Osteocyte (in vitro differentiated cells): ENCODE measurements at regions not wholly inside any gene's neighbourhood (a gene's known extent, or its start where the extent isn't known, plus 50 kb on each side); places are given as distances from the start of the nearest gene placed in this dataset.

ENCODE experiments used
- DNase-seq: peaks from one replicate; pipeline ENCODE4 v3.0.0; 2021; ENCODE audit warnings: mixed read lengths; ENCODE audit not compliant: unreplicated experiment; ENCODE audit errors: extremely low spot score
- H3K27ac Mint-ChIP-seq: one replicate; pipeline ENCODE4 v1.8.0; 2021; ENCODE audit warnings: mild to moderate bottlenecking, mixed read lengths; ENCODE audit not compliant: unreplicated experiment
- H3K27me3 Mint-ChIP-seq: one replicate; pipeline ENCODE4 v1.8.0; 2021; ENCODE audit warnings: mixed read lengths; ENCODE audit not compliant: unreplicated experiment
- H3K36me3 Mint-ChIP-seq: one replicate; pipeline ENCODE4 v1.8.0; 2021; ENCODE audit warnings: mixed read lengths; ENCODE audit not compliant: unreplicated experiment
- H3K4me1 Mint-ChIP-seq: one replicate; pipeline ENCODE4 v1.8.0; 2021; ENCODE audit warnings: mixed read lengths; ENCODE audit not compliant: unreplicated experiment
- H3K4me3 Mint-ChIP-seq: one replicate; pipeline ENCODE4 v1.8.0; 2021; ENCODE audit warnings: mild to moderate bottlenecking, moderate library complexity, mixed read lengths; ENCODE audit not compliant: unreplicated experiment
- H3K9me3 Mint-ChIP-seq: one replicate; pipeline ENCODE4 v1.8.0; 2021; ENCODE audit warnings: mixed read lengths; ENCODE audit not compliant: unreplicated experiment
- CTCF ChIP-seq: fragments of 200-600 bp; sonication (generic); IDR thresholded peaks from 2 replicates; pipeline ENCODE4 v1.5.0; 2021; ENCODE audit warnings: antibody characterized with exemption, mild to moderate bottlenecking, moderate library complexity

GRCh38 chr15:53171571-53171970, 381.4 kb upstream of the ONECUT1 start:
- H3K27me3 Mint-ChIP-seq = no peaks in the 10 kb centered on the region
- no peak overlapping the region for H3K27ac Mint-ChIP-seq

GRCh38 chr15:53166684-53167201, 376.6 kb upstream of the ONECUT1 start:
- no peak overlapping the region for H3K4me3 Mint-ChIP-seq
- no peaks in the 10 kb centered on the region for H3K27me3 Mint-ChIP-seq
- H3K27ac Mint-ChIP-seq = no peak overlapping the region
- no peak for TF ChIP-seq CTCF
- DNase-seq = no peak
- H3K36me3 Mint-ChIP-seq = no peaks in the 10 kb centered on the region
- no peaks in the 10 kb centered on the region for H3K9me3 Mint-ChIP-seq
- no peaks in the 10 kb centered on the region for H3K4me1 Mint-ChIP-seq

More at GRCh38 chr15:53171571-53171970, 381.4 kb upstream of the ONECUT1 start:
- no peak for TF ChIP-seq CTCF
- Mint-ChIP-seq H3K4me3 (no peak overlapping the region), H3K4me1 (no peaks in the 10 kb centered on the region), H3K36me3 (no peaks in the 10 kb centered on the region), H3K9me3 (no peaks in the 10 kb centered on the region)
- no peak for DNase-seq

DNA sequence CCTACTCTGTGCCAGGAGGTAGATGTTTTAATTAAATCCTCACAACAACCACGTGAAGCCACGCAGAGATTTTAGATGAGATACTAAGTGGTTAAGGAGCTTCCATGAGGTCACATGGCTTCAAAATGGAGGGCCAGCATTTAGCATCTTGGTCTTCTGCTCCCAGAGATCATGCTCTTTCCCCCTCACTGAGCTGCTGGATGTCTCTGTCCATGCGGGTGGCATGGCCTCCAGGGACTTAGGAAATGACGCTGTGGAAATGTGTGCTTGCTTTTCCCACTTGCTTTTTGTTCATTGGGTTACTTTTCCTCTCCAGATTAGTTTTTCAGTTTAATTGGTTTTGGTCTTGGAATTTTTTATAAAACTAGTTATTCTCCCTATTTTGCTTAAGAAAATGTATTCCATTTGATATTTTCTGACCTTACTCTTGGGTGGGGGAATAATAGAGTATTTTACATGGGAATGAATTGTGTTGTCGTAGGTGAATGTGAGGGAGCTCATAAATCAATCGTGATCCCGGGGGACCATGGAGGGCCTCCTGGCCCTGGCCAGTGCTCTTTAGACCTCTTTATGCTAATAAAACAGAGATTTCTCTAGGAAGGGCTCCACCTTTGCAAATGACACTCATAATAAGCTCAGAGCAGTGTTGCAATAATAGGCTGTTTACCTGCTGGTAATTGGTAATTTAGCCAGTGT, 376.0 kb upstream of the ONECUT1 start:
- Mint-ChIP-seq H3K36me3 (no peaks in the 10 kb centered on the region), H3K9me3 (no peaks in the 10 kb centered on the region), H3K27ac (no peak overlapping the region), H3K4me1 (no peaks in the 10 kb centered on the region), H3K4me3 (no peak overlapping the region), H3K27me3 (no peaks in the 10 kb centered on the region)
- DNase-seq = no peak
- TF ChIP-seq CTCF = no peak

DNA sequence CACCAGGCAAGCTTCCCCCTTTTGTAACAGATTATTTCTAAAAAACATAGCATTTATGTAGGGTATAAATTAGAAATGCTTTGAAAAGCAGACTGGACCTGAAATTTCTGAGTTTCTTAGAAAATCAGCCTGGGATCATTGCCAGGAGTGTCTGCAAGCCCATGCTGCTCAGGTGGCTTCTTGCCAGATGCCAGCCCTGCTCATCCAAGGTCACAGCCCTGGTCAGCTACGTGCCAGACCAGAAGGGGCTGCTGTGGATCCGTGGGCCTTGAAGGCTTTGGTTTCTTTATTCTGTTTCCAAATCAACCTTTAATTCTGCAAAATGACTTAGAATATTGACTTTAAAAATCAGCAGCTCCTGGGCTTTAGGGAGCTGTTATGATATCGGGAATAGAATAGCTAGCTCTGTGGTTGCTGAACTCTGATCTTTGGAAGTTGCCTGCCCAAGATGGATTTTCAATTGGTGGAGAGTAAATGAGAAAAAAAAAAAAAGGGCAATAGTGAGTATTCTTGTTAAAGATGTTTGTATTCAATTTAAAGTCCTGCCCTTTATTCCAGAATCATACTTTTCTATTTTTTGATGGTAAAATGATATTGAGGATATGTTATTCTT, 370.1 kb upstream of the ONECUT1 start:
- Mint-ChIP-seq H3K4me3 (no peak overlapping the region), H3K27ac (no peak overlapping the region), H3K9me3 (peaks cover 10% of the 10 kb centered on the region), H3K36me3 (no peaks in the 10 kb centered on the region), H3K27me3 (no peaks in the 10 kb centered on the region), H3K4me1 (no peaks in the 10 kb centered on the region)
- no peak for DNase-seq
- TF ChIP-seq CTCF = no peak

- DNase-seq = no peak
- Mint-ChIP-seq H3K4me3 (no peak overlapping the region), H3K27me3 (no peaks in the 10 kb centered on the region), H3K9me3 (peaks cover 10% of the 10 kb centered on the region), H3K36me3 (no peaks in the 10 kb centered on the region), H3K27ac (no peak overlapping the region), H3K4me1 (no peaks in the 10 kb centered on the region)
- no peak for TF ChIP-seq CTCF
These were observed 369.3 kb upstream of the ONECUT1 start for GRCh38 chr15:53159458-53159857.
